ENCODE measurements at regions not wholly inside any gene's neighbourhood (a gene's known extent, or its start where the extent isn't known, plus 50 kb on each side); places are given as distances from the start of the nearest gene placed in this dataset.
A peak's percentile ranks its signal among the peaks of the same experiment; 100 is the strongest.

- FAIRE-seq (no peak), DNase-seq (ENCODE audit: low spot score in 2 of 2) (no peak)
Observed at GRCh38 chr2:5913711-5914395, 221.7 kb downstream of the SOX11 start.

- DNase-seq (ENCODE audit: low spot score in 2 of 2) (no peak), FAIRE-seq (no peak)
Observed at GRCh38 chr2:5914811-5915611, 222.8 kb downstream of the SOX11 start.

- FAIRE-seq = no peak
- DNase-seq (ENCODE audit: low spot score in 2 of 2) = no peak
Observed at GRCh38 chr2:5915881-5916310, 223.7 kb downstream of the SOX11 start.

- no peak for DNase-seq (ENCODE audit: low spot score in 2 of 2)
- no peak for FAIRE-seq
Observed at GRCh38 chr2:5921081-5921642, 229.0 kb downstream of the SOX11 start.

- no peak for FAIRE-seq
- DNase-seq (ENCODE audit: low spot score in 2 of 2) = no peak
Observed at GRCh38 chr2:5923957-5924945, 232.1 kb downstream of the SOX11 start.

- FAIRE-seq = no peak
- DNase-seq (ENCODE audit: low spot score in 2 of 2) = no peak
Observed at GRCh38 chr2:5925604-5926003, 233.4 kb downstream of the SOX11 start.

- no peak for DNase-seq (ENCODE audit: low spot score in 2 of 2)
- FAIRE-seq = no peak
Observed at GRCh38 chr2:5926871-5927512, 234.8 kb downstream of the SOX11 start.

GRCh38 chr2:5932556-5933469, 240.6 kb downstream of the SOX11 start:
- FAIRE-seq (no peak), DNase-seq (ENCODE audit: low spot score in 2 of 2) (peak; percentile 19 to 42)

GRCh38 chr2:5933669-5934068, 241.5 kb downstream of the SOX11 start:
- FAIRE-seq (no peak), DNase-seq (ENCODE audit: low spot score in 2 of 2) (no peak)

- no peak for FAIRE-seq
- no peak for DNase-seq (ENCODE audit: low spot score in 2 of 2)
Observed at GRCh38 chr2:5937321-5937720, 245.1 kb downstream of the SOX11 start.

- DNase-seq (ENCODE audit: low spot score in 2 of 2) = no peak
- no peak for FAIRE-seq
Observed at GRCh38 chr2:5937851-5938565, 245.8 kb downstream of the SOX11 start.

GRCh38 chr2:5938566-5938896, 246.3 kb downstream of the SOX11 start:
- DNase-seq (ENCODE audit: low spot score in 2 of 2) = no peak
- no peak for FAIRE-seq

GRCh38 chr2:5939553-5939952, 247.4 kb downstream of the SOX11 start:
- DNase-seq (ENCODE audit: low spot score in 2 of 2) (no peak), FAIRE-seq (no peak)

GRCh38 chr2:5940596-5941535, 248.7 kb downstream of the SOX11 start:
- FAIRE-seq = no peak
- no peak for DNase-seq (ENCODE audit: low spot score in 2 of 2)

- no peak for DNase-seq (ENCODE audit: low spot score in 2 of 2)
- FAIRE-seq = no peak
Observed at GRCh38 chr2:5942204-5942603, 250.0 kb downstream of the SOX11 start.

- DNase-seq (ENCODE audit: low spot score in 2 of 2) (no peak), FAIRE-seq (no peak)
Observed at GRCh38 chr2:5945742-5946141, 253.6 kb downstream of the SOX11 start.
